GM12878 (cell line): ENCODE measurements at regions not wholly inside any gene's neighbourhood (a gene's known extent, or its start where the extent isn't known, plus 50 kb on each side); places are given as distances from the start of the nearest gene placed in this dataset.

ENCODE experiments used
- ATAC-seq: fragments of 200-7000 bp; cut with Tn5 transposase; 3 replicates; pipeline ENCODE4 v1.9.1; 2020; ENCODE audit warnings: mild to moderate bottlenecking, moderate library complexity
- BruUV-seq: library from RNA; stranded (reverse); fragments of 400-500 nt; replicated peaks from 2 replicates; lab custom pipeline; 2021; lab: Mats Ljungman, UMichigan
- CTCF ChIA-PET: fragments of 300-600 bp; sonication (Branson Sonifier 250); formaldehyde crosslinking; extraction: SDS; loops from one replicate; lab custom pipeline; 2021; ENCODE audit warnings: inconsistent platforms; lab: Yijun Ruan, JAX
- POLR2A ChIA-PET: fragments of 350-600 bp; formaldehyde crosslinking; extraction: SDS; loops from one replicate; lab custom pipeline; 2021; ENCODE audit warnings: inconsistent platforms; lab: Charles Lee
- RAD21 ChIA-PET: fragments of 300-600 bp; sonication (Branson Sonifier 250); formaldehyde crosslinking; loops from one replicate; lab custom pipeline; 2023; ENCODE audit warnings: antibody characterized with exemption; ENCODE audit not compliant: unreplicated experiment; lab: Charles Lee
- SMC1A ChIA-PET: fragments of 300-600 bp; sonication (Branson Sonifier 250); formaldehyde crosslinking; loops from one replicate; lab custom pipeline; 2023; ENCODE audit not compliant: unreplicated experiment, uncharacterized antibody; lab: Charles Lee
- DNase-seq: peaks from one replicate; pipeline ENCODE4 v3.0.0-alpha.2; 2011; ENCODE audit warnings: low read depth, low spot score
- FAIRE-seq: peaks from 3 replicates; lab custom pipeline; 2011; peaks lifted over from hg19 to GRCh38; lab: Jason Lieb, UNC
- H2AFZ ChIP-seq: 2 replicates; pipeline ENCODE4 v1.6.0; 2011; ENCODE audit warnings: low read depth, low read length, control low read depth; ENCODE audit not compliant: control insufficient read depth
- H3K27ac ChIP-seq: 2 replicates; pipeline ENCODE4 v1.5.1; 2011; ENCODE audit warnings: control low read depth; ENCODE audit not compliant: control insufficient read depth, insufficient read depth
- H3K27me3 ChIP-seq, 2 experiments: replicated peaks in 1 of 2; 2 replicates each; pipeline versions ENCODE4 v1.6.0 to v1.6.1; 2011; ENCODE audit warnings: low read length in 1 of 2; ENCODE audit not compliant: control insufficient read depth in 2 of 2, insufficient read depth in 2 of 2
- H3K36me3 ChIP-seq, 2 experiments: 2 replicates each; pipeline ENCODE4 v1.5.1; 2011; ENCODE audit warnings: low read length in 1 of 2; ENCODE audit not compliant: control insufficient read depth in 2 of 2, insufficient read depth in 2 of 2
- H3K4me1 ChIP-seq: 2 replicates; pipeline ENCODE4 v1.6.1; 2011; ENCODE audit warnings: mild to moderate bottlenecking, low read length, moderate library complexity, mixed read lengths; ENCODE audit not compliant: control insufficient read depth, insufficient read depth
- H3K4me2 ChIP-seq: 2 replicates; pipeline ENCODE4 v1.6.0; 2011; ENCODE audit warnings: control low read depth; ENCODE audit not compliant: control insufficient read depth, insufficient read depth
- H3K4me3 ChIP-seq: fragments of 200-600 bp; sonication (generic); 2 replicates; pipeline ENCODE4 v1.5.1; 2016
- H3K79me2 ChIP-seq: 2 replicates; pipeline ENCODE4 v1.6.0; 2011; ENCODE audit warnings: low read length; ENCODE audit not compliant: control insufficient read depth, insufficient read depth
- H3K9ac ChIP-seq: 2 replicates; pipeline ENCODE4 v1.8.0; 2011; ENCODE audit warnings: low read length, control low read depth, mixed read lengths; ENCODE audit not compliant: control insufficient read depth, insufficient read depth
- H3K9me3 ChIP-seq: replicated peaks from 3 replicates; pipeline ENCODE4 v1.5.1; 2011; ENCODE audit warnings: mild to moderate bottlenecking, low read length; ENCODE audit not compliant: control insufficient read depth, insufficient read depth
- H4K20me1 ChIP-seq: 2 replicates; pipeline ENCODE4 v1.6.0; 2011; ENCODE audit not compliant: control insufficient read depth, insufficient read depth
- ATF2 ChIP-seq: IDR thresholded peaks from 2 replicates; pipeline ENCODE4 v1.6.1; 2012; ENCODE audit warnings: low read length, inconsistent platforms
- DPF2 ChIP-seq: fragments of 450-650 bp; IDR thresholded peaks from 2 replicates; pipeline ENCODE4 v1.6.1; 2017; ENCODE audit warnings: mild to moderate bottlenecking
- EZH2 ChIP-seq: IDR thresholded peaks from 2 replicates; pipeline ENCODE4 v1.6.1; 2012; ENCODE audit warnings: low read depth, mild to moderate bottlenecking, control low read depth, inconsistent platforms, low read length, borderline replicate concordance; ENCODE audit not compliant: control insufficient read depth
- IRF4 ChIP-seq: IDR thresholded peaks from 2 replicates; pipeline ENCODE4 v1.6.1; 2011; ENCODE audit warnings: low read depth, low read length
- KAT2A ChIP-seq: conservative IDR thresholded peaks from 2 replicates; pipeline ENCODE4 v1.6.1; 2011; ENCODE audit warnings: low read depth, low read length; ENCODE audit not compliant: control insufficient read depth
- MEF2B ChIP-seq: fragments of 450-650 bp; IDR thresholded peaks from 2 replicates; pipeline ENCODE4 v1.6.1; 2018; ENCODE audit warnings: mild to moderate bottlenecking, moderate library complexity; ENCODE audit not compliant: partially characterized antibody, poor library complexity, severe bottlenecking
- MLLT1 ChIP-seq: fragments of 450-650 bp; IDR thresholded peaks from 2 replicates; pipeline ENCODE4 v1.6.1; 2016; ENCODE audit warnings: mild to moderate bottlenecking
- MXI1 ChIP-seq: fragments of 150-350 bp; IDR thresholded peaks from 2 replicates; pipeline ENCODE4 v1.6.1; 2011; ENCODE audit warnings: low read depth, mild to moderate bottlenecking, inconsistent platforms, low read length, improper control_type of control experiment
- NBN ChIP-seq: fragments of 450-650 bp; IDR thresholded peaks from 2 replicates; pipeline ENCODE4 v1.6.1; 2016
- NR2F1 ChIP-seq: fragments of 450-650 bp; conservative IDR thresholded peaks from 2 replicates; pipeline ENCODE4 v1.6.1; 2017; ENCODE audit warnings: mild to moderate bottlenecking
- POLR2AphosphoS2 ChIP-seq: IDR thresholded peaks from 2 replicates; pipeline ENCODE4 v1.6.1; 2011; ENCODE audit warnings: low read depth, mild to moderate bottlenecking, low read length, improper control_type of control experiment, moderate library complexity
- RUNX3 ChIP-seq: IDR thresholded peaks from 2 replicates; pipeline ENCODE4 v1.6.1; 2012; ENCODE audit warnings: low read length, inconsistent platforms
- SIN3A ChIP-seq: IDR thresholded peaks from 2 replicates; pipeline ENCODE4 v1.6.1; 2012; ENCODE audit warnings: low read depth, low read length, improper control_type of control experiment
- SUZ12 ChIP-seq: fragments of 200-600 bp; sonication (generic); IDR thresholded peaks from one replicate; pipeline ENCODE4 v1.6.1; 2018; ENCODE audit warnings: antibody characterized with exemption, mild to moderate bottlenecking; ENCODE audit not compliant: unreplicated experiment
- WGBS: methylation state at CpG from one replicate; pipeline ENCODE4 v1.1.6; 2016; ENCODE audit warnings: low lambda C conversion rate; ENCODE audit not compliant: insufficient replicate concordance, insufficient coverage; ENCODE audit errors: missing lambda C conversion rate; 5-methylcytosine and 5-hydroxymethylcytosine counted together
- in situ Hi-C: fragments of 300-500 bp; cut with MboI; formaldehyde crosslinking; loops from 9 replicates; pipeline ENCODE4 v1.14.3; 2018; ENCODE audit warnings: mixed read lengths
- intact Hi-C: fragments of 100-400 bp; cut with micrococcal nuclease; formaldehyde crosslinking; loops from one replicate; pipeline ENCODE4 v1.14.2; 2022; ENCODE audit not compliant: unreplicated experiment
- TF ChIP-seq, protein P1 (sequence below): fragments of 450-650 bp; IDR thresholded peaks from 2 replicates; pipeline ENCODE4 v1.6.1; 2017; ENCODE audit warnings: mild to moderate bottlenecking, low read depth, inconsistent platforms; ENCODE audit not compliant: poor library complexity, severe bottlenecking

- in situ Hi-C loops: no loop called here
These were observed 64.7 kb upstream of the SELENOP start for GRCh38 chr5:42876375-42876844.

More at GRCh38 chr5:42876375-42876844, 64.7 kb upstream of the SELENOP start:
- no peak for DNase-seq
- ChIA-PET POLR2A (no interaction called here), RAD21 (interaction anchor here (1.0 to 4.1 kb wide), 3 partner anchors 13 to 66 kb away, joined by 3 to 15 read pairs (median 8); no protein-coding TSS in a partner anchor), CTCF (no interaction called here), SMC1A (interaction anchor here (0.6 to 1.9 kb wide), 2 partner anchors 7 to 21 kb away, joined by 3 to 5 read pairs; no protein-coding TSS in a partner anchor)
- TF ChIP-seq RUNX3 (no peak), ATF2 (no peak), EZH2 (no peak), NBN (no peak), DPF2 (no peak), MLLT1 (no peak), SIN3A (no peak), MXI1 (no peak), SUZ12 (no peak), KAT2A (no peak), IRF4 (no peak), MEF2B (no peak), NR2F1 (no peak), POLR2AphosphoS2 (no peak)
- TF ChIP-seq, protein P1, sequence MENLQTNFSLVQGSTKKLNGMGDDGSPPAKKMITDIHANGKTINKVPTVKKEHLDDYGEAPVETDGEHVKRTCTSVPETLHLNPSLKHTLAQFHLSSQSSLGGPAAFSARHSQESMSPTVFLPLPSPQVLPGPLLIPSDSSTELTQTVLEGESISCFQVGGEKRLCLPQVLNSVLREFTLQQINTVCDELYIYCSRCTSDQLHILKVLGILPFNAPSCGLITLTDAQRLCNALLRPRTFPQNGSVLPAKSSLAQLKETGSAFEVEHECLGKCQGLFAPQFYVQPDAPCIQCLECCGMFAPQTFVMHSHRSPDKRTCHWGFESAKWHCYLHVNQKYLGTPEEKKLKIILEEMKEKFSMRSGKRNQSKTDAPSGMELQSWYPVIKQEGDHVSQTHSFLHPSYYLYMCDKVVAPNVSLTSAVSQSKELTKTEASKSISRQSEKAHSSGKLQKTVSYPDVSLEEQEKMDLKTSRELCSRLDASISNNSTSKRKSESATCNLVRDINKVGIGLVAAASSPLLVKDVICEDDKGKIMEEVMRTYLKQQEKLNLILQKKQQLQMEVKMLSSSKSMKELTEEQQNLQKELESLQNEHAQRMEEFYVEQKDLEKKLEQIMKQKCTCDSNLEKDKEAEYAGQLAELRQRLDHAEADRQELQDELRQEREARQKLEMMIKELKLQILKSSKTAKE: no peak
- no peaks in the 10 kb centered on the region for H3K79me2 ChIP-seq
- FAIRE-seq: no peak
- no peak overlapping the region for H3K4me2 ChIP-seq
- H2AFZ ChIP-seq: no peak overlapping the region
- intact Hi-C loops: no loop called here
- no peaks in the 10 kb centered on the region for H3K9me3 ChIP-seq
- 58% methylated on average over 4 of the region's 4 CpGs for WGBS
- H3K9ac ChIP-seq: no peak overlapping the region
- BruUV-seq: no TSS peak
- no peaks in the 10 kb centered on the region; a peak in 1 of 4 replicates for H3K27me3 ChIP-seq
- no peak for ATAC-seq
- H4K20me1 ChIP-seq: no peaks in the 10 kb centered on the region
- no peak overlapping the region for H3K4me3 ChIP-seq
- H3K4me1 ChIP-seq: no peaks in the 10 kb centered on the region
- H3K36me3 ChIP-seq: no peaks in the 10 kb centered on the region
- H3K27ac ChIP-seq: no peak overlapping the region
